Endothelial cell of umbilical vein (primary cell): ENCODE measurements at regions not wholly inside any gene's neighbourhood (a gene's known extent, or its start where the extent isn't known, plus 50 kb on each side); places are given as distances from the start of the nearest gene placed in this dataset.

ENCODE experiments used
- POLR2A ChIP-seq: IDR thresholded peaks from 2 replicates; pipeline ENCODE4 v1.6.1; 2012; ENCODE audit warnings: low read depth, mild to moderate bottlenecking, control low read depth, low read length
- POLR2AphosphoS5 ChIP-seq: IDR thresholded peaks from 2 replicates; pipeline ENCODE4 v1.6.1; 2012; ENCODE audit warnings: low read depth, mild to moderate bottlenecking, control low read depth, low read length, moderate library complexity; ENCODE audit not compliant: insufficient read depth
- TF ChIP-seq, protein P1 (sequence below), 2 donors: IDR thresholded peaks; 1 replicate in 1 of 2; 2 replicates in 1 of 2; pipeline ENCODE4 v1.5.1; 2011; ENCODE audit warnings: low read length in 2 of 2, mild to moderate bottlenecking in 2 of 2, moderate library complexity in 2 of 2, control low read depth in 1 of 2, inconsistent platforms in 1 of 2, low read depth in 1 of 2; ENCODE audit not compliant: insufficient read depth in 1 of 2; ENCODE audit errors: extremely low read depth in 1 of 2

DNA sequence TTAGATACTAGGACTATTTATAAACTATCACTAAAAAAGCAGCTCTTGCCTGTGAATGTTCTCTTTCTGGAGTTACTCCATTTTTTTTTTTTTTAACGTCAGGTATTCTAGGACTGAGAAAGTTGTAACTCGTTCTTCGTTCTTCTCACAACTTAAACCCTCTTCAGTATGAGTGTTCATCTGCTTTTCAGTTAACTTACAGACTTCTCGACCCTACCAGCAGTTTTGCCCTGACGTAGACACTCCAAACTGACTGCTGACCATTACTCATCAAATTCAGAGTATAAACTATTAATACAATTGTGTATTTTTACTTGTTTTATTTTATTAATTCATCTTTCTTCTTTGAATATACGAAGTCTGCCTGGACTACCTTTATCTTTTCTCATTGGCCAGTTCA, 353.1 kb downstream of the GPR37 start:
- TF ChIP-seq POLR2A (no peak), POLR2AphosphoS5 (no peak)
- TF ChIP-seq, protein P1, sequence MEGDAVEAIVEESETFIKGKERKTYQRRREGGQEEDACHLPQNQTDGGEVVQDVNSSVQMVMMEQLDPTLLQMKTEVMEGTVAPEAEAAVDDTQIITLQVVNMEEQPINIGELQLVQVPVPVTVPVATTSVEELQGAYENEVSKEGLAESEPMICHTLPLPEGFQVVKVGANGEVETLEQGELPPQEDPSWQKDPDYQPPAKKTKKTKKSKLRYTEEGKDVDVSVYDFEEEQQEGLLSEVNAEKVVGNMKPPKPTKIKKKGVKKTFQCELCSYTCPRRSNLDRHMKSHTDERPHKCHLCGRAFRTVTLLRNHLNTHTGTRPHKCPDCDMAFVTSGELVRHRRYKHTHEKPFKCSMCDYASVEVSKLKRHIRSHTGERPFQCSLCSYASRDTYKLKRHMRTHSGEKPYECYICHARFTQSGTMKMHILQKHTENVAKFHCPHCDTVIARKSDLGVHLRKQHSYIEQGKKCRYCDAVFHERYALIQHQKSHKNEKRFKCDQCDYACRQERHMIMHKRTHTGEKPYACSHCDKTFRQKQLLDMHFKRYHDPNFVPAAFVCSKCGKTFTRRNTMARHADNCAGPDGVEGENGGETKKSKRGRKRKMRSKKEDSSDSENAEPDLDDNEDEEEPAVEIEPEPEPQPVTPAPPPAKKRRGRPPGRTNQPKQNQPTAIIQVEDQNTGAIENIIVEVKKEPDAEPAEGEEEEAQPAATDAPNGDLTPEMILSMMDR (IDR thresholded peaks at IDR 0.05; ENCODE audit: extremely low read depth in 1 of 2, insufficient read depth in 1 of 2, low read depth in 1 of 2, low read length in 2 of 2), result no peak
